RWPE1 (cell line): ENCODE measurements at regions not wholly inside any gene's neighbourhood (a gene's known extent, or its start where the extent isn't known, plus 50 kb on each side); places are given as distances from the start of the nearest gene placed in this dataset.

Source experiments
- CTCF ChIA-PET: fragments of 350-600 bp; sonication (Branson Sonifier 250); formaldehyde crosslinking; extraction: SDS; loops from one replicate; lab custom pipeline; 2021; lab: Yijun Ruan, JAX
- POLR2A ChIA-PET: fragments of 400-600 bp; formaldehyde crosslinking; extraction: SDS; loops from one replicate; lab custom pipeline; 2020; ENCODE audit warnings: antibody characterized with exemption; ENCODE audit not compliant: low non-redundant PET; lab: Yijun Ruan, JAX
- DNase-seq: peaks from one replicate; pipeline ENCODE4 v3.0.0; 2012; ENCODE audit warnings: low spot score
- H3K27ac ChIP-seq: fragments of 450-650 bp; 2 replicates; pipeline ENCODE4 v1.5.1; 2017
- CTCF ChIP-seq: fragments of 450-650 bp; conservative IDR thresholded peaks from 2 replicates; pipeline ENCODE4 v1.5.1; 2017; ENCODE audit warnings: low read depth, mild to moderate bottlenecking

- TF ChIP-seq CTCF = no peak
- DNase-seq = no peak
Measured at GRCh38 chr10:81564143-81564542, 310.9 kb upstream of the NRG3 start.

GRCh38 chr10:81569488-81569887, 305.5 kb upstream of the NRG3 start:
- POLR2A ChIA-PET = no interaction called here
- CTCF ChIA-PET = no interaction called here
- no peak for TF ChIP-seq CTCF
- DNase-seq = no peak
- no peak overlapping the region for H3K27ac ChIP-seq

More at GRCh38 chr10:81564143-81564542, 310.9 kb upstream of the NRG3 start:
- POLR2A ChIA-PET = no interaction called here
- CTCF ChIA-PET = interaction anchor here (0.6 kb wide), 1 partner anchor 38 kb away, joined by 3 read pairs; no protein-coding TSS in a partner anchor
- H3K27ac ChIP-seq = no peak overlapping the region

- no peak for DNase-seq
- no peak for TF ChIP-seq CTCF
- ChIA-PET CTCF (interaction anchor here (1.0 kb wide), 1 partner anchor 552 kb away, joined by 3 read pairs; no protein-coding TSS in a partner anchor), POLR2A (no interaction called here)
- no peak overlapping the region for H3K27ac ChIP-seq
Measured at GRCh38 chr10:81570349-81570748, 304.6 kb upstream of the NRG3 start.

GRCh38 chr10:81570878-81571794, 303.9 kb upstream of the NRG3 start:
- no peak overlapping the region for H3K27ac ChIP-seq
- ChIA-PET POLR2A (no interaction called here), CTCF (interaction anchor here (1.0 kb wide), 1 partner anchor 552 kb away, joined by 3 read pairs; no protein-coding TSS in a partner anchor)
- no peak for DNase-seq
- no peak for TF ChIP-seq CTCF

GRCh38 chr10:81575036-81575435, 300.0 kb upstream of the NRG3 start:
- ChIA-PET POLR2A (no interaction called here), CTCF (no interaction called here)
- DNase-seq = no peak
- H3K27ac ChIP-seq = no peak overlapping the region
- TF ChIP-seq CTCF = no peak

GRCh38 chr10:81576336-81576735, 298.7 kb upstream of the NRG3 start:
- POLR2A ChIA-PET = no interaction called here
- no peak for TF ChIP-seq CTCF
- no peak for DNase-seq
- no peak overlapping the region for H3K27ac ChIP-seq
- CTCF ChIA-PET = interaction anchor here (0.5 kb wide), 1 partner anchor 419 kb away, joined by 4 read pairs; no protein-coding TSS in a partner anchor
